Gastroesophageal sphincter (tissue), 4 donors: ENCODE measurements at regions not wholly inside any gene's neighbourhood (a gene's known extent, or its start where the extent isn't known, plus 50 kb on each side); places are given as distances from the start of the nearest gene placed in this dataset.

Experiments used
- ATAC-seq: fragments of 150-250 bp; one replicate; pipeline ENCODE4 v1.9.1; 2016; ENCODE audit warnings: mild to moderate bottlenecking, moderate library complexity
- H3K27ac ChIP-seq, 4 donors: fragments of 200-600 bp; sonication (generic) in 3 of 4; 1 replicate in 3 of 4; 2 replicates in 1 of 4; pipeline ENCODE4 v1.5.1; 2016 to 2019
- H3K27me3 ChIP-seq: fragments of 200-600 bp; sonication (generic); one replicate; pipeline ENCODE4 v1.5.1; 2019
- H3K36me3 ChIP-seq, 2 donors: fragments of 200-600 bp; sonication (generic); one replicate each; pipeline ENCODE4 v1.5.1; 2019; ENCODE audit warnings: control low read depth in 1 of 2
- H3K4me1 ChIP-seq, 3 donors: fragments of 200-600 bp; sonication (generic); 1 replicate in 2 of 3; 2 replicates in 1 of 3; pipeline ENCODE4 v1.5.1; 2016 to 2019; ENCODE audit warnings: control low read depth in 2 of 3
- H3K4me3 ChIP-seq, 2 donors: fragments of 200-600 bp; sonication (generic); one replicate each; pipeline ENCODE4 v1.5.1; 2019; ENCODE audit warnings: mild to moderate bottlenecking in 1 of 2, moderate library complexity in 1 of 2
- H3K9me3 ChIP-seq, 3 donors: fragments of 200-600 bp; sonication (generic); one replicate each; pipeline ENCODE4 v1.5.1; 2017 to 2019; ENCODE audit warnings: control low read depth in 2 of 3
- CTCF ChIP-seq, 4 experiments: fragments of 200-600 bp in 2 of 4; fragments of 450-650 bp in 2 of 4; sonication (generic) in 1 of 4; IDR thresholded peaks; one replicate each; pipeline ENCODE4 v1.5.1; 2017 to 2019; ENCODE audit warnings: antibody characterized with exemption in 4 of 4, mild to moderate bottlenecking in 2 of 4, moderate library complexity in 2 of 4
- EP300 ChIP-seq: sonication (generic); formaldehyde crosslinking; IDR thresholded peaks from one replicate; pipeline ENCODE4 v1.6.1; 2017; ENCODE audit warnings: antibody characterized with exemption, mild to moderate bottlenecking
- POLR2A ChIP-seq, 2 donors: fragments of 450-650 bp; IDR thresholded peaks; one replicate each; pipeline ENCODE4 v1.6.1; 2017; ENCODE audit warnings: antibody characterized with exemption in 2 of 2, mild to moderate bottlenecking in 2 of 2, moderate library complexity in 1 of 2
- POLR2AphosphoS5 ChIP-seq: sonication (generic); formaldehyde crosslinking; IDR thresholded peaks from one replicate; pipeline ENCODE4 v1.6.1; 2017; ENCODE audit warnings: antibody characterized with exemption
- WGBS, 2 donors: methylation state at CpG; one replicate each; pipeline ENCODE4 v1.1.5; 2018; ENCODE audit warnings: low coverage in 1 of 2; 5-methylcytosine and 5-hydroxymethylcytosine counted together

- Histone ChIP-seq H3K4me1 (no peaks in the 10 kb centered on the region), H3K27ac (no peak overlapping the region), H3K4me3 (no peak overlapping the region), H3K27me3 (peaks cover 38% of the 10 kb centered on the region), H3K9me3 (no peaks in the 10 kb centered on the region), H3K36me3 (no peaks in the 10 kb centered on the region)
- TF ChIP-seq EP300 (no peak), CTCF (IDR thresholded peaks at IDR 0.05) (no peak), POLR2AphosphoS5 (no peak), POLR2A (IDR thresholded peaks at IDR 0.05) (no peak)
- ATAC-seq, result no peak
- 49 to 67% methylated on average over 1 to 2 of the region's 2 CpGs for WGBS, 2 donors
Measured at GRCh38 chr14:106201376-106201775, 675.0 kb downstream of the TMEM121 start.

GRCh38 chr14:106203438-106203837 is 677.1 kb downstream of the TMEM121 start:
- 79% methylated on average over 9 of the region's 9 CpGs; no CpG with 5 or more reads in 1 of the 2 donors for WGBS, 2 donors
- peaks cover 29% of the 10 kb centered on the region for H3K27me3 ChIP-seq
- no peaks in the 10 kb centered on the region for H3K9me3 ChIP-seq
- H3K36me3 ChIP-seq, result no peaks in the 10 kb centered on the region
- no peak overlapping the region for H3K27ac ChIP-seq
- H3K4me3 ChIP-seq, result no peak overlapping the region
- H3K4me1 ChIP-seq, result no peaks in the 10 kb centered on the region
- TF ChIP-seq EP300, result no peak
- no peak for TF ChIP-seq POLR2A (IDR thresholded peaks at IDR 0.05)
- TF ChIP-seq CTCF (IDR thresholded peaks at IDR 0.05), result no peak
- TF ChIP-seq POLR2AphosphoS5, result no peak
- ATAC-seq, result no peak

- Histone ChIP-seq H3K9me3 (no peaks in the 10 kb centered on the region), H3K27me3 (peaks cover 33% of the 10 kb centered on the region)
- 71 to 79% methylated on average over 12 to 17 of the region's 18 CpGs for WGBS, 2 donors
Measured at GRCh38 chr14:106204063-106204462, 677.7 kb downstream of the TMEM121 start.

GRCh38 chr14:106207316-106207715 is 680.9 kb downstream of the TMEM121 start:
- H3K27me3 ChIP-seq, result peaks cover 48% of the 10 kb centered on the region
- ATAC-seq, result no peak
- TF ChIP-seq EP300 (no peak), POLR2AphosphoS5 (no peak), POLR2A (IDR thresholded peaks at IDR 0.05) (no peak), CTCF (IDR thresholded peaks at IDR 0.05) (no peak)
- no peaks in the 10 kb centered on the region for H3K36me3 ChIP-seq
- no peaks in the 10 kb centered on the region for H3K9me3 ChIP-seq
- H3K4me3 ChIP-seq, result no peak overlapping the region
- H3K27ac ChIP-seq, result no peak overlapping the region
- WGBS, 2 donors, result 88% methylated on average over 1 of the region's 1 CpG; no CpG with 5 or more reads in 1 of the 2 donors
- no peaks in the 10 kb centered on the region for H3K4me1 ChIP-seq

More at GRCh38 chr14:106204063-106204462, 677.7 kb downstream of the TMEM121 start:
- no peak overlapping the region for H3K4me3 ChIP-seq
- TF ChIP-seq EP300, result no peak
- TF ChIP-seq CTCF (IDR thresholded peaks at IDR 0.05), result no peak
- no peak for TF ChIP-seq POLR2AphosphoS5
- no peak for TF ChIP-seq POLR2A (IDR thresholded peaks at IDR 0.05)
- no peak overlapping the region for H3K27ac ChIP-seq
- H3K4me1 ChIP-seq, result no peaks in the 10 kb centered on the region
- no peaks in the 10 kb centered on the region for H3K36me3 ChIP-seq
- no peak for ATAC-seq

GRCh38 chr14:106208794-106209193 is 682.4 kb downstream of the TMEM121 start:
- WGBS, 2 donors, result 36 to 58% methylated on average over 2 of the region's 2 CpGs
- no peak for ATAC-seq
- peaks cover 50% of the 10 kb centered on the region for H3K27me3 ChIP-seq
- no peak overlapping the region for H3K27ac ChIP-seq
- no peak overlapping the region for H3K4me3 ChIP-seq
- no peaks in the 10 kb centered on the region for H3K4me1 ChIP-seq
- TF ChIP-seq POLR2AphosphoS5 (no peak), EP300 (no peak), POLR2A (IDR thresholded peaks at IDR 0.05) (no peak), CTCF (IDR thresholded peaks at IDR 0.05) (no peak)
- H3K9me3 ChIP-seq, result no peaks in the 10 kb centered on the region
- H3K36me3 ChIP-seq, result no peaks in the 10 kb centered on the region
